ENCODE measurements at regions not wholly inside any gene's neighbourhood (a gene's known extent, or its start where the extent isn't known, plus 50 kb on each side); places are given as distances from the start of the nearest gene placed in this dataset.

DNA sequence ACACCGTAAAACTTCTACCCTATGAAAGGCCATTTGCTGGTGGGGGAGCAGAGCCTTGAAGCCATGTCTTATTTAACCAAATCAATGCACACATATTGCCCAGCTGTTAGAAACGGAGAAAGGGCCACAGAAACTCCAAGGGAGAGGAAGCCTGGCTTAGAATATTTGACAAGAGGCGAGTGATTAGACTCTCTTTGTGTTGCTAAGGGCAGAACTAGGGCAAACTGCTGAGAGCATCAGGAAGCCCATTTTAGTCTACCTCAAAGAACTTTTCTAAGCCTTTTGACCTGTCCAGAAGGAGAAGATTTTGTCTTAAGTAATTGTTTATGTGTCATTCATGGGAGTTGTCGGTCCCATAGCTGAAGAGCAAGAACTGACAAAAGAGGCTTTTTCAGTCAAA is 54.4 kb upstream of the CELF4 start:
- H3K4me2 ChIP-seq = no peak overlapping the region
- no peaks in the 10 kb centered on the region for H3K79me2 ChIP-seq (ENCODE audit: insufficient read depth, low read depth)
- TF ChIP-seq, protein P1, sequence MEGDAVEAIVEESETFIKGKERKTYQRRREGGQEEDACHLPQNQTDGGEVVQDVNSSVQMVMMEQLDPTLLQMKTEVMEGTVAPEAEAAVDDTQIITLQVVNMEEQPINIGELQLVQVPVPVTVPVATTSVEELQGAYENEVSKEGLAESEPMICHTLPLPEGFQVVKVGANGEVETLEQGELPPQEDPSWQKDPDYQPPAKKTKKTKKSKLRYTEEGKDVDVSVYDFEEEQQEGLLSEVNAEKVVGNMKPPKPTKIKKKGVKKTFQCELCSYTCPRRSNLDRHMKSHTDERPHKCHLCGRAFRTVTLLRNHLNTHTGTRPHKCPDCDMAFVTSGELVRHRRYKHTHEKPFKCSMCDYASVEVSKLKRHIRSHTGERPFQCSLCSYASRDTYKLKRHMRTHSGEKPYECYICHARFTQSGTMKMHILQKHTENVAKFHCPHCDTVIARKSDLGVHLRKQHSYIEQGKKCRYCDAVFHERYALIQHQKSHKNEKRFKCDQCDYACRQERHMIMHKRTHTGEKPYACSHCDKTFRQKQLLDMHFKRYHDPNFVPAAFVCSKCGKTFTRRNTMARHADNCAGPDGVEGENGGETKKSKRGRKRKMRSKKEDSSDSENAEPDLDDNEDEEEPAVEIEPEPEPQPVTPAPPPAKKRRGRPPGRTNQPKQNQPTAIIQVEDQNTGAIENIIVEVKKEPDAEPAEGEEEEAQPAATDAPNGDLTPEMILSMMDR (conservative IDR thresholded peaks at IDR 0.05; ENCODE audit: low read depth, low read length) = no peak
- no peaks in the 10 kb centered on the region for H3K36me3 ChIP-seq (ENCODE audit: insufficient read depth)
- no peaks in the 10 kb centered on the region for H3K4me1 ChIP-seq (ENCODE audit: low read depth, poor library complexity, severe bottlenecking)
- no peak overlapping the region for H2AFZ ChIP-seq (ENCODE audit: low read depth)
- no peak overlapping the region for H3K27ac ChIP-seq
- no peak overlapping the region for H3K9ac ChIP-seq
- no peak overlapping the region for H3K4me3 ChIP-seq (IDR thresholded peaks at IDR 0.05; ENCODE audit: insufficient read depth, low read depth, low read length)
- no peaks in the 10 kb centered on the region for H3K27me3 ChIP-seq (ENCODE audit: insufficient read depth, low read depth)
- no peaks in the 10 kb centered on the region for H4K20me1 ChIP-seq (ENCODE audit: insufficient read depth)

DNA sequence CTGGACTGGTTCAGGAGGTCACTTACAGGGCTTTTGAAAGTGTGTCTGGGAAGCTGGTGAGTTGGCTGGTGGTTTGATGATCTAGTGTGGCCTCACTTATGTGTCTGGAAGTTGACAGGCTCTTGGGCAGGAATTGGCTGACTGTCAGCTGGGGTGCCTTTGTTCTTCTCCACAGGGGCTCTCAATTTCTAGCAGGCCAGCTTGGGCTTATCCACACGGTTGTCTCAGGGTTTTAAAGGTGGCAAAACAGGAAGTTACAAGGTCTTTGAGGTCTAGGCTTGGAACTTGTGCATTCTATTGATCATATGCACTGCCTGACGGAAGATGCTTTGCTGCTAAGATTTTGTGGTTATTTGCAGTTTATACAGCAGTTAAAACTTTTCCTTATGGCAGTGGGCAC is 52.0 kb upstream of the CELF4 start:
- no peak overlapping the region for H2AFZ ChIP-seq (ENCODE audit: low read depth)
- H3K4me3 ChIP-seq (IDR thresholded peaks at IDR 0.05; ENCODE audit: insufficient read depth, low read depth, low read length) = no peak overlapping the region
- H3K36me3 ChIP-seq (ENCODE audit: insufficient read depth) = no peaks in the 10 kb centered on the region
- TF ChIP-seq, protein P1 (conservative IDR thresholded peaks at IDR 0.05; ENCODE audit: low read depth, low read length) = no peak
- H3K4me2 ChIP-seq = no peak overlapping the region
- H3K4me1 ChIP-seq (ENCODE audit: low read depth, poor library complexity, severe bottlenecking) = no peaks in the 10 kb centered on the region
- no peak overlapping the region for H3K9ac ChIP-seq
- no peaks in the 10 kb centered on the region for H3K27me3 ChIP-seq (ENCODE audit: insufficient read depth, low read depth)
- no peaks in the 10 kb centered on the region for H3K79me2 ChIP-seq (ENCODE audit: insufficient read depth, low read depth)
- no peak overlapping the region for H3K27ac ChIP-seq
- H4K20me1 ChIP-seq (ENCODE audit: insufficient read depth) = no peaks in the 10 kb centered on the region
